GM21528 (cell line): ENCODE measurements at regions not wholly inside any gene's neighbourhood (a gene's known extent, or its start where the extent isn't known, plus 50 kb on each side); places are given as distances from the start of the nearest gene placed in this dataset.

Experiments used
- ATAC-seq: cut with Tn5 transposase; IDR thresholded peaks from one replicate; pipeline ENCODE4 v1.9.1; 2021; ENCODE audit warnings: mild to moderate bottlenecking, moderate library complexity; ENCODE audit not compliant: unreplicated experiment, low FRiP score

DNA sequence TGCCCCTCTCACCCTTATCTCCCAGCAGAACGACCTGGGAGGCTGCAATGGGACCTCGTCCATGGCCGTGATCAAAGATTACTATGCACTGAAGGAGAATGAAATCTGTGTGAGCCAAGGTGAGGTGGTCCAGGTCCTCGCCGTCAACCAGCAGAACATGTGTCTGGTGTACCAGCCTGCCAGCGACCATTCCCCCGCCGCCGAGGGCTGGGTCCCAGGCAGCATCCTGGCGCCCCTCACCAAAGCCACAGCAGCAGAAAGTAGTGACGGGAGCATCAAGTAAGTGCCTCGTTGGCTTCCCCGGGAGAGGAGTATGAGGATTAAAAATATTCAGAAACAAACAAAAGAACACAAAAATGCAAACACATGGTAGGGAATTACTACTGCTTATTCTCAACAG lies 55.9 kb upstream of the UMPS start:
- no peak for ATAC-seq

DNA sequence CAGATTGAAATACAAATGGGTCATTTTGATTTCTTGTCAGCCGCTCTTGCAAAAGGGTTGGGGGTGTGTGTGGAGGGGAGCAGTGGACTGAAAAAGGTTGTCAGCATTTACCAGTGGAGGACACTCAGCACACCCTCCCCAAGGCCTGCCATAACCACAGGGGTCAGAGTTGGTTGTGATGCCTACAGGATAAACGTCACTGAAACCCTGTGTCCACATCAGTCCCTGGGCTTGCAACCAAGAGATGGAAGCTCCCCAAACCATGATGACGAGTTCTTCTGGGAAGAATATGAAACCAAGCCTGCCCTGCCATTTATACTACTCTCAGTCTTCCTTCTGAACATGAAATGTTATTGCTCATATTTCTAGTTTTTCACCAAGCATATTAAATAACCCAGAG lies 54.0 kb upstream of the UMPS start:
- ATAC-seq = no peak

DNA sequence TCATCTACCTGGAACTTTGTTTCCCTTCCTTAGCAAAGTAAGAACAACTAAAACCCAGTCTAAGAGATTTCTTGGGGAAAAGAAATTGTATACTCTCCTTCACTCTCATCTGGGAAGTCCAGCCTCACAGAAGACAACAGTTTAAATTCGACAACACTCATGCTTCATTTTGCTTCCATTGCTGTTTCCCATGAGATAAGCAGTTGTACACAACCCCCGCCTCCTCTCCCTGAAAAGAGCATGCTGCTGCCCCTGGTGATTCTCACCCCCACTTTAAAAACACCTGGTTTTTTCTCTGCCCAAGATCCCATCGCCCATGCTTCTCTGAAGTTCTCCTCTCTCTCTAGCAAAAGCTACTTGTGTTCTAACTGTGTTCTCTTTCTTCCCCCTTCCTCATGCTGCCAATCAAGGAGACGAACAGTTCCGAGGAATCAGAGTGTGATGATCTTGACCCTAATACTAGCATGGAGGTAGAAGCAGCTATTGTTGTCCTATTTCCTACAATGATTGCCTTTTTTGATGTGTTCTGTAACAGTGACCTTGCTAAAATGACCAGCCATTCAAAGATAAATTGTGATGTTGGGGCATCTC lies 51.1 kb upstream of the UMPS start:
- no peak for ATAC-seq
